ENCODE measurements at regions not wholly inside any gene's neighbourhood (a gene's known extent, or its start where the extent isn't known, plus 50 kb on each side); places are given as distances from the start of the nearest gene placed in this dataset.

GRCh38 chr10:8498290-8498689 is 443.8 kb downstream of the GATA3 start:
- H3K4me1 ChIP-seq (ENCODE audit: control insufficient read depth in 5 of 5, insufficient read depth in 5 of 5, low read length in 5 of 5), result no peaks in the 10 kb centered on the region
- no peak overlapping the region for H3K4me3 ChIP-seq (ENCODE audit: low read depth in 1 of 5, low read length in 5 of 5)
- no peak overlapping the region for H3K27ac ChIP-seq (ENCODE audit: low read depth, low read length)
- H3K9ac ChIP-seq (ENCODE audit: low read length in 5 of 5), result no peak overlapping the region
- no peaks in the 10 kb centered on the region for H3K9me3 ChIP-seq (ENCODE audit: control insufficient read depth in 5 of 5, low read length in 5 of 5)
- no peaks in the 10 kb centered on the region for H3K36me3 ChIP-seq (ENCODE audit: control insufficient read depth in 5 of 5, insufficient read depth in 5 of 5, low read length in 5 of 5)
- H3K27me3 ChIP-seq (ENCODE audit: control insufficient read depth in 5 of 5, insufficient read depth in 4 of 5, low read length in 5 of 5), result no peaks in the 10 kb centered on the region

GRCh38 chr10:8498881-8499280 is 444.4 kb downstream of the GATA3 start:
- Histone ChIP-seq H3K9ac (ENCODE audit: low read length in 5 of 5) (no peak overlapping the region), H3K4me1 (ENCODE audit: control insufficient read depth in 5 of 5, insufficient read depth in 5 of 5, low read length in 5 of 5) (no peaks in the 10 kb centered on the region), H3K27ac (ENCODE audit: low read depth, low read length) (no peak overlapping the region), H3K4me3 (ENCODE audit: low read depth in 1 of 5, low read length in 5 of 5) (no peak overlapping the region), H3K27me3 (ENCODE audit: control insufficient read depth in 5 of 5, insufficient read depth in 4 of 5, low read length in 5 of 5) (no peaks in the 10 kb centered on the region), H3K9me3 (ENCODE audit: control insufficient read depth in 5 of 5, low read length in 5 of 5) (no peaks in the 10 kb centered on the region), H3K36me3 (ENCODE audit: control insufficient read depth in 5 of 5, insufficient read depth in 5 of 5, low read length in 5 of 5) (no peaks in the 10 kb centered on the region)

- H3K4me3 ChIP-seq (ENCODE audit: low read depth in 1 of 5, low read length in 5 of 5), result no peak overlapping the region
- H3K27me3 ChIP-seq (ENCODE audit: control insufficient read depth in 5 of 5, insufficient read depth in 4 of 5, low read length in 5 of 5), result no peaks in the 10 kb centered on the region
- H3K9me3 ChIP-seq (ENCODE audit: control insufficient read depth in 5 of 5, low read length in 5 of 5), result no peaks in the 10 kb centered on the region
- H3K27ac ChIP-seq (ENCODE audit: low read depth, low read length), result no peak overlapping the region
- H3K36me3 ChIP-seq (ENCODE audit: control insufficient read depth in 5 of 5, insufficient read depth in 5 of 5, low read length in 5 of 5), result no peaks in the 10 kb centered on the region
- no peak overlapping the region for H3K9ac ChIP-seq (ENCODE audit: low read length in 5 of 5)
- no peaks in the 10 kb centered on the region for H3K4me1 ChIP-seq (ENCODE audit: control insufficient read depth in 5 of 5, insufficient read depth in 5 of 5, low read length in 5 of 5)
These were observed 444.8 kb downstream of the GATA3 start for GRCh38 chr10:8499312-8499711.

- Histone ChIP-seq H3K36me3 (ENCODE audit: control insufficient read depth in 5 of 5, insufficient read depth in 5 of 5, low read length in 5 of 5) (no peaks in the 10 kb centered on the region), H3K9me3 (ENCODE audit: control insufficient read depth in 5 of 5, low read length in 5 of 5) (no peaks in the 10 kb centered on the region)
These were observed 445.4 kb downstream of the GATA3 start for GRCh38 chr10:8499752-8500390.

GRCh38 chr10:8502573-8502972 is 448.1 kb downstream of the GATA3 start:
- Histone ChIP-seq H3K9ac (ENCODE audit: low read length in 5 of 5) (no peak overlapping the region), H3K27ac (ENCODE audit: low read depth, low read length) (no peak overlapping the region), H3K4me3 (ENCODE audit: low read depth in 1 of 5, low read length in 5 of 5) (no peak overlapping the region), H3K27me3 (ENCODE audit: control insufficient read depth in 5 of 5, insufficient read depth in 4 of 5, low read length in 5 of 5) (peaks cover 0 to 2% (median 0%) of the 10 kb centered on the region in 5 donors), H3K4me1 (ENCODE audit: control insufficient read depth in 5 of 5, insufficient read depth in 5 of 5, low read length in 5 of 5) (no peaks in the 10 kb centered on the region), H3K9me3 (ENCODE audit: control insufficient read depth in 5 of 5, low read length in 5 of 5) (no peaks in the 10 kb centered on the region), H3K36me3 (ENCODE audit: control insufficient read depth in 5 of 5, insufficient read depth in 5 of 5, low read length in 5 of 5) (no peaks in the 10 kb centered on the region)

More at GRCh38 chr10:8499752-8500390, 445.4 kb downstream of the GATA3 start:
- Histone ChIP-seq H3K4me3 (ENCODE audit: low read depth in 1 of 5, low read length in 5 of 5) (no peak overlapping the region), H3K9ac (ENCODE audit: low read length in 5 of 5) (no peak overlapping the region), H3K4me1 (ENCODE audit: control insufficient read depth in 5 of 5, insufficient read depth in 5 of 5, low read length in 5 of 5) (no peaks in the 10 kb centered on the region), H3K27ac (ENCODE audit: low read depth, low read length) (no peak overlapping the region), H3K27me3 (ENCODE audit: control insufficient read depth in 5 of 5, insufficient read depth in 4 of 5, low read length in 5 of 5) (no peaks in the 10 kb centered on the region)

GRCh38 chr10:8504499-8504898 is 450.0 kb downstream of the GATA3 start:
- Histone ChIP-seq H3K36me3 (ENCODE audit: control insufficient read depth in 5 of 5, insufficient read depth in 5 of 5, low read length in 5 of 5) (no peaks in the 10 kb centered on the region), H3K27ac (ENCODE audit: low read depth, low read length) (no peak overlapping the region), H3K9ac (ENCODE audit: low read length in 5 of 5) (no peak overlapping the region), H3K4me1 (ENCODE audit: control insufficient read depth in 5 of 5, insufficient read depth in 5 of 5, low read length in 5 of 5) (no peaks in the 10 kb centered on the region), H3K4me3 (ENCODE audit: low read depth in 1 of 5, low read length in 5 of 5) (no peak overlapping the region), H3K27me3 (ENCODE audit: control insufficient read depth in 5 of 5, insufficient read depth in 4 of 5, low read length in 5 of 5) (peaks cover 0 to 3% (median 0%) of the 10 kb centered on the region in 5 donors), H3K9me3 (ENCODE audit: control insufficient read depth in 5 of 5, low read length in 5 of 5) (no peaks in the 10 kb centered on the region)

GRCh38 chr10:8507156-8507555 is 452.7 kb downstream of the GATA3 start:
- Histone ChIP-seq H3K27ac (ENCODE audit: low read depth, low read length) (no peak overlapping the region), H3K27me3 (ENCODE audit: control insufficient read depth in 5 of 5, insufficient read depth in 4 of 5, low read length in 5 of 5) (peaks cover 0 to 3% (median 0%) of the 10 kb centered on the region in 5 donors), H3K36me3 (ENCODE audit: control insufficient read depth in 5 of 5, insufficient read depth in 5 of 5, low read length in 5 of 5) (no peaks in the 10 kb centered on the region), H3K9ac (ENCODE audit: low read length in 5 of 5) (no peak overlapping the region), H3K9me3 (ENCODE audit: control insufficient read depth in 5 of 5, low read length in 5 of 5) (no peaks in the 10 kb centered on the region), H3K4me1 (ENCODE audit: control insufficient read depth in 5 of 5, insufficient read depth in 5 of 5, low read length in 5 of 5) (no peaks in the 10 kb centered on the region), H3K4me3 (ENCODE audit: low read depth in 1 of 5, low read length in 5 of 5) (no peak overlapping the region)

GRCh38 chr10:8508882-8509281 is 454.4 kb downstream of the GATA3 start:
- Histone ChIP-seq H3K9me3 (ENCODE audit: control insufficient read depth in 5 of 5, low read length in 5 of 5) (no peaks in the 10 kb centered on the region), H3K27me3 (ENCODE audit: control insufficient read depth in 5 of 5, insufficient read depth in 4 of 5, low read length in 5 of 5) (peaks cover 0 to 3% (median 0%) of the 10 kb centered on the region in 5 donors), H3K9ac (ENCODE audit: low read length in 5 of 5) (no peak overlapping the region), H3K36me3 (ENCODE audit: control insufficient read depth in 5 of 5, insufficient read depth in 5 of 5, low read length in 5 of 5) (no peaks in the 10 kb centered on the region), H3K4me3 (ENCODE audit: low read depth in 1 of 5, low read length in 5 of 5) (no peak overlapping the region), H3K27ac (ENCODE audit: low read depth, low read length) (no peak overlapping the region), H3K4me1 (ENCODE audit: control insufficient read depth in 5 of 5, insufficient read depth in 5 of 5, low read length in 5 of 5) (no peaks in the 10 kb centered on the region)

GRCh38 chr10:8510471-8510870 is 456.0 kb downstream of the GATA3 start:
- H3K36me3 ChIP-seq (ENCODE audit: control insufficient read depth in 5 of 5, insufficient read depth in 5 of 5, low read length in 5 of 5), result no peaks in the 10 kb centered on the region
- peaks cover 0 to 3% (median 0%) of the 10 kb centered on the region in 5 donors for H3K27me3 ChIP-seq (ENCODE audit: control insufficient read depth in 5 of 5, insufficient read depth in 4 of 5, low read length in 5 of 5)
- no peak overlapping the region for H3K4me3 ChIP-seq (ENCODE audit: low read depth in 1 of 5, low read length in 5 of 5)
- H3K9me3 ChIP-seq (ENCODE audit: control insufficient read depth in 5 of 5, low read length in 5 of 5), result no peaks in the 10 kb centered on the region
- H3K4me1 ChIP-seq (ENCODE audit: control insufficient read depth in 5 of 5, insufficient read depth in 5 of 5, low read length in 5 of 5), result no peaks in the 10 kb centered on the region
- H3K27ac ChIP-seq (ENCODE audit: low read depth, low read length), result no peak overlapping the region
- no peak overlapping the region for H3K9ac ChIP-seq (ENCODE audit: low read length in 5 of 5)

GRCh38 chr10:8511026-8511425 is 456.5 kb downstream of the GATA3 start:
- Histone ChIP-seq H3K9me3 (ENCODE audit: control insufficient read depth in 5 of 5, low read length in 5 of 5) (no peaks in the 10 kb centered on the region), H3K4me3 (ENCODE audit: low read depth in 1 of 5, low read length in 5 of 5) (no peak overlapping the region), H3K36me3 (ENCODE audit: control insufficient read depth in 5 of 5, insufficient read depth in 5 of 5, low read length in 5 of 5) (no peaks in the 10 kb centered on the region)

More at GRCh38 chr10:8511026-8511425, 456.5 kb downstream of the GATA3 start:
- Histone ChIP-seq H3K27me3 (ENCODE audit: control insufficient read depth in 5 of 5, insufficient read depth in 4 of 5, low read length in 5 of 5) (peaks cover 0 to 3% (median 0%) of the 10 kb centered on the region in 5 donors), H3K9ac (ENCODE audit: low read length in 5 of 5) (no peak overlapping the region), H3K27ac (ENCODE audit: low read depth, low read length) (no peak overlapping the region), H3K4me1 (ENCODE audit: control insufficient read depth in 5 of 5, insufficient read depth in 5 of 5, low read length in 5 of 5) (no peaks in the 10 kb centered on the region)
